Progenitor cell of endocrine pancreas (in vitro differentiated cells): ENCODE measurements at regions not wholly inside any gene's neighbourhood (a gene's known extent, or its start where the extent isn't known, plus 50 kb on each side); places are given as distances from the start of the nearest gene placed in this dataset.

Experiments used
- DNase-seq: peaks from one replicate; pipeline ENCODE4 v3.0.0; 2021; ENCODE audit warnings: low spot score; ENCODE audit not compliant: unreplicated experiment
- H3K27ac Mint-ChIP-seq: 2 replicates; pipeline ENCODE4 v1.8.0; 2021; ENCODE audit warnings: mild to moderate bottlenecking, moderate library complexity, mixed read lengths
- H3K27me3 Mint-ChIP-seq: 2 replicates; pipeline ENCODE4 v1.8.0; 2021; ENCODE audit warnings: mixed read lengths
- H3K36me3 Mint-ChIP-seq: 2 replicates; pipeline ENCODE4 v1.8.0; 2022; ENCODE audit warnings: mixed read lengths; ENCODE audit not compliant: insufficient read depth
- H3K4me1 Mint-ChIP-seq: 2 replicates; pipeline ENCODE4 v1.8.0; 2021; ENCODE audit warnings: low read depth, mixed read lengths
- H3K4me3 Mint-ChIP-seq: 2 replicates; pipeline ENCODE4 v1.8.0; 2021; ENCODE audit warnings: low read depth, mild to moderate bottlenecking, moderate library complexity, mixed read lengths
- H3K9me3 Mint-ChIP-seq: 2 replicates; pipeline ENCODE4 v1.8.0; 2021; ENCODE audit warnings: low read depth, mixed read lengths
- CTCF ChIP-seq: fragments of 200-600 bp; sonication (generic); IDR thresholded peaks from one replicate; pipeline ENCODE4 v1.5.0; 2021; ENCODE audit warnings: antibody characterized with exemption, mild to moderate bottlenecking; ENCODE audit not compliant: unreplicated experiment

- no peak for TF ChIP-seq CTCF
- Mint-ChIP-seq H3K4me1 (no peaks in the 10 kb centered on the region), H3K27ac (no peak overlapping the region), H3K9me3 (no peaks in the 10 kb centered on the region), H3K4me3 (no peak overlapping the region), H3K36me3 (no peaks in the 10 kb centered on the region), H3K27me3 (no peaks in the 10 kb centered on the region)
- no peak for DNase-seq
Measured at GRCh38 chr9:106432631-106433030, 430.3 kb upstream of the ZNF462 start.

- no peaks in the 10 kb centered on the region for H3K27me3 Mint-ChIP-seq
- peaks cover 6% of the 10 kb centered on the region for H3K9me3 Mint-ChIP-seq
- H3K27ac Mint-ChIP-seq = no peak overlapping the region
- TF ChIP-seq CTCF = no peak
- peaks cover 5% of the 10 kb centered on the region for H3K4me1 Mint-ChIP-seq
- H3K4me3 Mint-ChIP-seq = no peak overlapping the region
- DNase-seq = no peak
- H3K36me3 Mint-ChIP-seq = no peaks in the 10 kb centered on the region
Measured at GRCh38 chr9:106438928-106439327, 424.0 kb upstream of the ZNF462 start.

GRCh38 chr9:106441283-106441682, 421.7 kb upstream of the ZNF462 start:
- TF ChIP-seq CTCF = no peak
- H3K27me3 Mint-ChIP-seq = no peaks in the 10 kb centered on the region
- no peak overlapping the region for H3K27ac Mint-ChIP-seq
- no peak for DNase-seq
- H3K36me3 Mint-ChIP-seq = no peaks in the 10 kb centered on the region
- H3K9me3 Mint-ChIP-seq = peaks cover 6% of the 10 kb centered on the region
- peaks cover 5% of the 10 kb centered on the region for H3K4me1 Mint-ChIP-seq
- no peak overlapping the region for H3K4me3 Mint-ChIP-seq

- TF ChIP-seq CTCF = no peak
- H3K4me1 Mint-ChIP-seq = peaks cover 5% of the 10 kb centered on the region
- peaks cover 6% of the 10 kb centered on the region for H3K9me3 Mint-ChIP-seq
- H3K27me3 Mint-ChIP-seq = no peaks in the 10 kb centered on the region
- H3K36me3 Mint-ChIP-seq = no peaks in the 10 kb centered on the region
- DNase-seq = no peak
- no peak overlapping the region for H3K4me3 Mint-ChIP-seq
- H3K27ac Mint-ChIP-seq = no peak overlapping the region
Measured at GRCh38 chr9:106443520-106443919, 419.4 kb upstream of the ZNF462 start.

GRCh38 chr9:106445107-106445506, 417.9 kb upstream of the ZNF462 start:
- no peak for DNase-seq
- TF ChIP-seq CTCF = no peak
- H3K4me1 Mint-ChIP-seq = no peaks in the 10 kb centered on the region
- no peak overlapping the region for H3K4me3 Mint-ChIP-seq
- no peaks in the 10 kb centered on the region for H3K36me3 Mint-ChIP-seq
- H3K9me3 Mint-ChIP-seq = peaks cover 3% of the 10 kb centered on the region
- H3K27ac Mint-ChIP-seq = no peak overlapping the region
- no peaks in the 10 kb centered on the region for H3K27me3 Mint-ChIP-seq
